Endodermal cell (in vitro differentiated cells): ENCODE measurements at regions not wholly inside any gene's neighbourhood (a gene's known extent, or its start where the extent isn't known, plus 50 kb on each side); places are given as distances from the start of the nearest gene placed in this dataset.

Source experiments
- DNase-seq: peaks from one replicate; pipeline ENCODE4 v3.0.0-alpha.2; 2017
- H3K27ac ChIP-seq: 2 replicates; pipeline ENCODE4 v1.5.1; 2013; ENCODE audit warnings: mild to moderate bottlenecking, low read depth, low read length, moderate library complexity
- H3K27me3 ChIP-seq: 2 replicates; pipeline ENCODE4 v1.6.1; 2013; ENCODE audit warnings: mild to moderate bottlenecking, low read length, moderate library complexity; ENCODE audit not compliant: insufficient read depth, control insufficient read depth, poor library complexity, severe bottlenecking
- H3K36me3 ChIP-seq: 2 replicates; pipeline ENCODE4 v1.7.0; 2013; ENCODE audit warnings: mild to moderate bottlenecking, low read length, moderate library complexity; ENCODE audit not compliant: control insufficient read depth, insufficient read depth
- H3K4me1 ChIP-seq: one replicate; pipeline ENCODE4 v1.7.0; 2013; ENCODE audit warnings: low read length; ENCODE audit not compliant: control insufficient read depth, insufficient read depth
- H3K4me3 ChIP-seq: 2 replicates; pipeline ENCODE4 v1.5.1; 2013; ENCODE audit warnings: mild to moderate bottlenecking, low read length, moderate library complexity
- H3K9ac ChIP-seq: 2 replicates; pipeline ENCODE4 v1.6.1; 2013; ENCODE audit warnings: mild to moderate bottlenecking, low read length, moderate library complexity; ENCODE audit not compliant: poor library complexity, severe bottlenecking; ENCODE audit errors: extremely low read depth
- H3K9me3 ChIP-seq: 2 replicates; pipeline ENCODE4 v1.6.1; 2013; ENCODE audit warnings: mild to moderate bottlenecking, low read length, moderate library complexity; ENCODE audit not compliant: control insufficient read depth
- H3K27ac Mint-ChIP-seq: 2 replicates; pipeline ENCODE4 v1.8.0; 2020; ENCODE audit warnings: mixed read lengths
- H3K27me3 Mint-ChIP-seq: 2 replicates; pipeline ENCODE4 v1.8.0; 2021; ENCODE audit warnings: mild to moderate bottlenecking, mixed read lengths; ENCODE audit not compliant: insufficient read depth
- H3K36me3 Mint-ChIP-seq: 2 replicates; pipeline ENCODE4 v1.8.0; 2020; ENCODE audit warnings: low read depth, mixed read lengths
- H3K4me1 Mint-ChIP-seq: 2 replicates; pipeline ENCODE4 v1.8.0; 2020; ENCODE audit warnings: mixed read lengths
- H3K4me3 Mint-ChIP-seq: 2 replicates; pipeline ENCODE4 v1.8.0; 2020; ENCODE audit warnings: mild to moderate bottlenecking, moderate library complexity, mixed read lengths
- H3K9me3 Mint-ChIP-seq: 2 replicates; pipeline ENCODE4 v1.8.0; 2020; ENCODE audit warnings: mild to moderate bottlenecking, mixed read lengths
- WGBS, 2 experiments: methylation state at CpG; one replicate each; pipeline versions ENCODE4 v1.1.5 to v1.1.7; 2013; ENCODE audit warnings: missing lambda C conversion rate in 2 of 2, mixed read lengths in 1 of 2; ENCODE audit not compliant: insufficient coverage in 1 of 2, insufficient read length in 1 of 2; 5-methylcytosine and 5-hydroxymethylcytosine counted together
- TF ChIP-seq, protein P1 (sequence below): fragments of 200-600 bp; sonication (generic); conservative IDR thresholded peaks from 2 replicates; pipeline ENCODE4 v1.5.0; 2021; ENCODE audit warnings: antibody characterized with exemption, mild to moderate bottlenecking

- H3K4me3 Mint-ChIP-seq, result no peak overlapping the region
- no peaks in the 10 kb centered on the region for H3K36me3 Mint-ChIP-seq
- H3K27me3 ChIP-seq, result no peaks in the 10 kb centered on the region
- no peaks in the 10 kb centered on the region for H3K27me3 Mint-ChIP-seq
- H3K9me3 ChIP-seq, result no peaks in the 10 kb centered on the region
- no peak overlapping the region for H3K27ac ChIP-seq
- no peak overlapping the region for H3K4me3 ChIP-seq
- TF ChIP-seq, protein P1, sequence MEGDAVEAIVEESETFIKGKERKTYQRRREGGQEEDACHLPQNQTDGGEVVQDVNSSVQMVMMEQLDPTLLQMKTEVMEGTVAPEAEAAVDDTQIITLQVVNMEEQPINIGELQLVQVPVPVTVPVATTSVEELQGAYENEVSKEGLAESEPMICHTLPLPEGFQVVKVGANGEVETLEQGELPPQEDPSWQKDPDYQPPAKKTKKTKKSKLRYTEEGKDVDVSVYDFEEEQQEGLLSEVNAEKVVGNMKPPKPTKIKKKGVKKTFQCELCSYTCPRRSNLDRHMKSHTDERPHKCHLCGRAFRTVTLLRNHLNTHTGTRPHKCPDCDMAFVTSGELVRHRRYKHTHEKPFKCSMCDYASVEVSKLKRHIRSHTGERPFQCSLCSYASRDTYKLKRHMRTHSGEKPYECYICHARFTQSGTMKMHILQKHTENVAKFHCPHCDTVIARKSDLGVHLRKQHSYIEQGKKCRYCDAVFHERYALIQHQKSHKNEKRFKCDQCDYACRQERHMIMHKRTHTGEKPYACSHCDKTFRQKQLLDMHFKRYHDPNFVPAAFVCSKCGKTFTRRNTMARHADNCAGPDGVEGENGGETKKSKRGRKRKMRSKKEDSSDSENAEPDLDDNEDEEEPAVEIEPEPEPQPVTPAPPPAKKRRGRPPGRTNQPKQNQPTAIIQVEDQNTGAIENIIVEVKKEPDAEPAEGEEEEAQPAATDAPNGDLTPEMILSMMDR, result no peak
- H3K4me1 ChIP-seq, result no peaks in the 10 kb centered on the region
- no peak overlapping the region for H3K9ac ChIP-seq
- H3K9me3 Mint-ChIP-seq, result no peaks in the 10 kb centered on the region
- DNase-seq, result no peak
- H3K4me1 Mint-ChIP-seq, result no peaks in the 10 kb centered on the region
- H3K27ac Mint-ChIP-seq, result no peak overlapping the region
- H3K36me3 ChIP-seq, result no peaks in the 10 kb centered on the region
- WGBS, 2 experiments, result 89 to 93% methylated on average over 2 to 3 of the region's 3 CpGs
Observed at GRCh38 chr6:163874784-163875183, 460.3 kb downstream of the QKI start.

DNA sequence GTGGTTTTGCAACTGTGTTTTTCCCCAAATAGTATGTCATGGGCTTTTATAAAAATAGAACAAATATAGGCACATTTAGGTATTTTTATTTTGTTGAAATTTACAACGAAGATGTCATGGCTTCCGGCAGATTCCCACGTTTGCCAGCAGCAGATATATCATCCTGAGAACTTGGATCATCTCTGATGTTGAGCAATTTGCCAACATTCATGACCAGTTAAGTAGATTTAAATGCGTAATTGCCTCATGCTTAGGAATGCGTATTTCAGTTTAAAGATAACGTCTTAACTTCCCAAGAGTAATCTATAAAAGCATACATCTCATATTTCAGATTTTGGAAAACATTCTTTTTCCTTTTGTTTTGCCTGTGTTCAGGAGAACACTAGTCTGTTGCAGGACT lies 457.8 kb downstream of the QKI start:
- TF ChIP-seq, protein P1, result no peak
- no peak overlapping the region for H3K4me3 ChIP-seq
- H3K27ac ChIP-seq, result no peak overlapping the region
- H3K27me3 Mint-ChIP-seq, result peaks cover 3% of the 10 kb centered on the region
- no peak for DNase-seq
- WGBS, 2 experiments, result 86 to 95% methylated on average over 6 of the region's 6 CpGs
- H3K27me3 ChIP-seq, result no peaks in the 10 kb centered on the region
- no peaks in the 10 kb centered on the region for H3K9me3 Mint-ChIP-seq
- H3K4me1 Mint-ChIP-seq, result peaks cover 6% of the 10 kb centered on the region
- H3K9me3 ChIP-seq, result no peaks in the 10 kb centered on the region
- H3K4me3 Mint-ChIP-seq, result no peak overlapping the region
- no peak overlapping the region for H3K9ac ChIP-seq
- H3K36me3 Mint-ChIP-seq, result no peaks in the 10 kb centered on the region
- H3K27ac Mint-ChIP-seq, result no peak overlapping the region
- no peaks in the 10 kb centered on the region for H3K36me3 ChIP-seq
- H3K4me1 ChIP-seq, result no peaks in the 10 kb centered on the region

GRCh38 chr6:163871616-163872015 lies 457.1 kb downstream of the QKI start:
- no peak overlapping the region for H3K27ac Mint-ChIP-seq
- H3K4me3 Mint-ChIP-seq, result no peak overlapping the region
- H3K9me3 ChIP-seq, result no peaks in the 10 kb centered on the region
- no peaks in the 10 kb centered on the region for H3K4me1 ChIP-seq
- H3K36me3 ChIP-seq, result no peaks in the 10 kb centered on the region
- no peaks in the 10 kb centered on the region for H3K36me3 Mint-ChIP-seq
- TF ChIP-seq, protein P1, result no peak
- H3K9me3 Mint-ChIP-seq, result no peaks in the 10 kb centered on the region
- H3K4me1 Mint-ChIP-seq, result peaks cover 9% of the 10 kb centered on the region
- no peak overlapping the region for H3K27ac ChIP-seq
- no peak overlapping the region for H3K4me3 ChIP-seq
- H3K9ac ChIP-seq, result no peak overlapping the region
- peaks cover 7% of the 10 kb centered on the region for H3K27me3 Mint-ChIP-seq
- no CpG with 5 or more reads among the region's 1 CpG for WGBS, 2 experiments
- no peaks in the 10 kb centered on the region for H3K27me3 ChIP-seq
- no peak for DNase-seq
